GM19452 (cell line): ENCODE measurements at regions not wholly inside any gene's neighbourhood (a gene's known extent, or its start where the extent isn't known, plus 50 kb on each side); places are given as distances from the start of the nearest gene placed in this dataset.
"Not testable (repeated sequence)": the region's sequence is repeated elsewhere in the genome, so short reads cannot be mapped to it uniquely, and the experiment has no call there.

Experiments
- ATAC-seq: cut with Tn5 transposase; IDR thresholded peaks from one replicate; pipeline ENCODE4 v1.9.1; 2021; ENCODE audit not compliant: unreplicated experiment

DNA sequence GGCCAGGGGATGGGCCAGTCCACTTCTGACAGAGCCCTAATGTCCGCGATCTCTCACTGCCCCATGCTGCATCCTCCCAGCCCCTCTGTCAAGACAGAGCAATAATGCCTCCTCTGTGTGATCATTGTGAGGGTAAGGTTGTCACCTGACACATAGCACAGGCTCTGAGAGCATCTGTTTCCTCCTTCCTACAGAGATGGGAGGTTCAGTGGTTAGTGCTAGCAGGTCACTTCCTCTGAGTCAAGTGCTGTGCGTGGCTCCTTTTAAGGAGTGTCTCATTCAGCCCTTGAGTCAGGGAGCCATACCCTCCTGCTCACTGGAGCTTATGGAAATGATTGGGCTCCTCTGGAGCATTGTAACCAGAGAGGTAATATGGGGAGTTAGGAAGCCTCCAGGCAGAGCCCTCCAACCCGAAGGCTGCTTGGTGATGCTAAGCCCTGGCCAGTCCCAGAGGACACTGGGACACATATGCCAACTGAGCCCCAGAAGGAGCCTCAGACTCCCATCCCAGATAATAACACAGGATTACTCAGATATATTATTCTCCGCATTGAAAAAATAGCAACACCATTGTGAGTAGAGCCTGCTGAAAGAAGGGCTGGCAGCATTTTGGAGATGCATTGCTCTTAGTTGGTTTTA is 189.0 kb downstream of the GALNT1 start:
- ATAC-seq: peak; percentile 71

DNA sequence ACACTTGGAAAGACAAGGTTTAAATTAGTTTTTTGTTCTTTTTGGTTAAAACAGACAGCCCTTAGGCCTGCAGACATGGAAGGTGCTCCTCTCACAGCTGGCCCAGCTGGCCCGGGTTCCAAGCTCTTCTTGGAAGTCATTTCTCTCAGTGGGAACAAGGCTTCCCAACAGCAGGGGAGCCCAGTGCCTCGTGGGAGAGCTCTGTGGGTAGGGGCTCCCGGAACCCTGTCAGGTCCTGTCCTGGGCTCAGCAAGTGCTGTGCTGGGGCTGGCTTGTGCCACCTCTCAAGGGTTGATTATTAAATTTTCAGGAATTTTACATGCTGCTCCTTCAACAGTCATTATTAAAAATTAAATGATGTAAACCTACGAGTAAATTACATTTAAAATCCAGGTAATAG is 189.6 kb downstream of the GALNT1 start:
- ATAC-seq: no peak

DNA sequence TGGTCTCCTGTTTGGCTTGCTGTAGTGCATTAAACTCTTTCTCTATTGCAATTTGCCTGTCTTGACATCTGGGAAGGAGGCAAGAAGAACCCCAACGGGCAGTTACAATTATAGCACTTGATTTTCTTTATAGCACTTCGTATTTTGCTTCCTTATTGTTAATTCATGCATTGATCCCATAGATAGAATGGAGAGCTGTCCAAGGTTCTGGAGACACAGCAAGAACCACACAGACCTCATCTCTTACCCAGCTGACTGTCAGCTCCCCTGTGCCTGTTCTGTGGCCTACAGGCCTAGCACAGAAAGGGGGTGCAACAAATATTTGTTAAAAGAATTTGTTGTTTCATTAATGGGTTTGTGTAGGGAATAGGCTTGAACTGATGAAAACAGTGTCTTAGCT is 194.3 kb downstream of the GALNT1 start:
- no peak for ATAC-seq

DNA sequence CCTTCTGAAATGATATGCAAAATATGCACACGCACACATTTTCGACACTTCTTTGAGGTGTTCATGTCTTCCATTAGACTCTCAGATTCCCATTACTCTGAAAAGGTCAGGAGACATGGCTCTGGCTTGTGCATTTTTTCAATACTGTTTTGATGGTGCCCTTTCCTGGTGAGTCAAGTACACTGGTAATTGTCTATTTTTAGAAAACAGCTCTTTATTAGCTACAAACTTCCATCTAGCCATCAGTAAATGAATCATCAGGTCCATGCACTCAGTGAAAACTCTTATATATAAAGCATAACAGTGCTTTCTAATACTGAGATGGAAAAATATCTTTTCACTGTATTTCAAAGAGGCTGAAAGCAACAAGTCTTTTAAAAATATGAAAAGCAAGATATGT is 194.9 kb downstream of the GALNT1 start:
- no peak for ATAC-seq

DNA sequence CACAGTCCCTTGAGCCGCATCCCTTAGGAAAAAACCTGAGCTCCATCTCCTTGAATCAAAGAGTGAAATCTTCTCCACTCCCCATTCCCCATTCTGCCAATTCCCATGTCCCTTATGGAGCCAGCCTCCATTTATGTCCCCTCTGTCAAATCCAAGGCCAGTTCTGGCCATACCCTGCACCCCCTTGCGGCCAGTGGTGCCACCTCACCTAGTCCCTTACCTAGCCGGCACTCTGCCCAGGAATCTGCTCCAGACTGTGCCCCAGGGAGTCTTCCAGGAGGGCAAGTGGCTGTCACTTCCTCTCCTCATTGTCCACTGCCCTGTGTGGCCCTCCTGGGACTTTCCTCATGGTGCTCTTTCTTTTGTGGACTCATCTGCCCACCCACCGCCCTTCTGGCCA is 195.4 kb upstream of the RMP24 start:
- no peak for ATAC-seq

DNA sequence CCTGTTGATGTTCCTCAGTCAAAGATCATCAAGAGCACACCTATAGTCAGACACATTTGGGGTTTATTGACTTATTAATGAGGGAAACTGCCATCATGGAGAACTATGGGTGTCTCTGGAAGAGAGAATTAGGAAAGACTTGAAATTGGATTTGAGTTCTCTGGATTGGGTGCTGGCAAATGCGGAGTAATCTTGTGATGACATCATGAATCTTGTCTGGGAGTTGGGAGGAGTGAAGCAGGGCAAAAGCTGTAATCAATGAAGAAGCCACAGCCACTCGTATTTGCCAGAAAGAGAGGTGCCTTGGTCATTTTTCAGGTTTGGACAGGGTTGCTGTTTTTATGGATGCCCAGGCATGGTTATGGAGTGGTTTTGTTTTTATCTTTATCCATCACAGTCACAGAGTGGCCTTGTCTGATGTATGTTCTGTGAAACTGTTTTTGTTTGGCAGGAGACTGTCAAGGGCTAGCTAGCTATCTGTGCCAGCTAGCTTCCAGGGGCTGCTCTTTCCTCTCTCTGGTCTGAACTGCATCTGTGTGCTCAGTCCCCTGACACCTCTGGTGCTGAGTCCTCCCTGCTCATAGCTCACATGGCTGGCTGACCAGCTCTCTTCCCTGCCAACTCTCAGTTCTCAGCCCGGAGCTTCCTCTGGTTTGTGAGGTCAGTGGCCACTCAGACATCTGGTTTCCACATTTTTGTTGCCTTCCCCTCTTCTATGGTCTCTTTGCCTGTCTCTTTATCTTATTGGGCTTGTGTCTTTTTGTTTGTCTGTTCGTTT is 193.4 kb upstream of the RMP24 start:
- ATAC-seq: no peak

DNA sequence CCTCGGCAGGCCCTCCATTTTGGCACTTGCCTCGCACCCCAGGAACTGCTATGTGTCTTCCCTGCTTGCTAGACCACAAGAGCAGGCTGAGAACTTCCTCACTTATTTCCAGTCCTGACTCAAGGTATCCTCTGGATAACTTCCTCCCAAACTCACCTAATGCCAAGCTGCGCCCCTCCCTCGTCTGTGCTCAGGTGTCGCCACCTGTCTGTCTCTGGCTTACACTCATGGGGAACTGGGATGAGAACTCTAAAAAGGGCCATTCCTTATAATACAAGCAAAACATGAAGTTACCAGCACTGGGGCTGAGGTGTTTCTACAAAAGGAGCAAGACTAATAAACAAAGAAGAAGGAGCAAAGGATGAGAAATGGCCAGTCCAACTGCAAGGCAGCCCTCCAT is 191.5 kb upstream of the RMP24 start:
- ATAC-seq: no peak

DNA sequence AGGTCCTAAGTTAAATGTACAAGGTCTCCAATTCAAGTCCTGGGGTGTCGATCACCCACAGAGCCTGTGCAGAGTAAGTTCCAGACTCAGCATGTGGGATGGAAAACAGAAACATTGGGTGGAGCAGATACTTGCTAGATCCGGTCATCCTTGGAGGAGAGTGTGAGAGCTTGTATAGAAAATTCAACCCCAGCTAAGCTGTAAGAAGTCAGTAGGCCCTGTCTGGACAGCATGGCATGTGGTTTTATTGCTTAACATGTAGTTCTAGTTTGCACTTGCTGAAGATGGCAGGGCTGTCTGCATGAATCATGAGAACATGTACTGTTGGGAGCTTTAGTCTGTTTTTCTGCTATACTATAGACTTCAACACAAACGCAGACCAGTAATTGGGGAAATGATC is 189.6 kb upstream of the RMP24 start:
- no peak for ATAC-seq

DNA sequence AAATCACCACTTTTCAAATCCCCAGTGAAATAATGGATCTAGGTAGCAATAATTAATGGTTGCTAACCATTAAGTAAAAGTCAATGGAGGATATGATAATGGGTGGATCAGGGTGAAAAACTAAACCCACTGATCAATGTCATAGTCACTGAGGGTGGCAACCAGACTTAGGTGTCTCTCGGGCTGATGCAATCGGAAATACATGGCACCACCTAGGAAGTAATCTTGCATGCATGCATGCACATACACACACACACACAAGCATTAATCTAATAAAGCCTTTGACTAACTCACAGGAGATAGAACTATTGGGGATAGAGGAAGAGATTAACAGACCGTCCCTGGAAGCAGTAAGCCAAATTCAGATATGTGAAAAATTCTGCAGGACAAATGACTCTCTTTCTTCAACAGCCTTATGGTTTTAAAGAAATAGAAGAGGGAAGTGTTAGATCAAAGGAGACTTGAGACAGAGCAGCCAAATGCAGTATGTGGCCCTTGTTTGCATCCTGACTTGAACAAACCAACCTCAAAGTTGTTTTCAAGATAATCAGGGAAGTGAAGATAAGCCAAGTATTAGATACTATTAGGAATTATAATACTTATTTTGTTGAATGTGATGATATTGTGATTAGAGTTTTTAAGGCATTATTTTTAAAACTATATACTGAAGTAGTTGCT is 186.0 kb upstream of the RMP24 start:
- peak; percentile 67 for ATAC-seq

DNA sequence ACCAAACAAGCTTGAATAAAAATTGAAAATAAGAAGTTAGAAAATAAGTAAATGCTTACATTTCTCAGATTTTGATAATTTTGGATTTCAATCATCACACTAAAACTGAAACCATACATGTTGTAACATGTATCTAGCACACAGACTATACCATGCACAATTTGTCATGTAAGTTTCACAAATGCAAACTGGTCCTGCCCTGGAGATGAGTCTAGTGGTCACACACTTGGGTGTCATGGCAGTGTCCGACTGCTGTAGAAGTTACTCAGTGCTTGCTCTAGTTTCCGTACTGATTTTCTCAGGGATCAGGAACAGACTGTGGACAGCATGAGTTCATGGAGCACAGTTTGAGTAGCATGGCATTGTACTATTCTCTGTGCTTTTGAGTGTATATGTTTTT is 182.9 kb upstream of the RMP24 start:
- ATAC-seq: no peak

DNA sequence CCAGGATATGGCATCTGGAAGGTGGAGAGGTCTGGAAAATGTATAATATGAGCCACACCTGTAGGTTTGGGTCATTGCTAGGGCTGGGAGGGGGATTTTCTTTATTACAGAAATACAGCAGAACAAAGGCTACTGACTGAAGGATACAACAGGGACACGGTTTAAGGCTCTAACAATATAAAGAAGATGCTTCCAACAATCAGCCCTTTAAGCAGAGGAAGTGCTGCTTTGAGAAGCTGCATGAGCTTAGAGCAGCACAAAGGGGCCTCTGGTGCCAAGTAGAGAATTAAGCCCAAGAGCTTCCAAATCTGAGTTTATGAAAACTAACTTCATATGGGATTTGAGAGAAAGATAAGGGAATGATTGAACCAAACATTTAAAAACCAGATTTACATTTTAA is 174.5 kb upstream of the RMP24 start:
- no peak for ATAC-seq

DNA sequence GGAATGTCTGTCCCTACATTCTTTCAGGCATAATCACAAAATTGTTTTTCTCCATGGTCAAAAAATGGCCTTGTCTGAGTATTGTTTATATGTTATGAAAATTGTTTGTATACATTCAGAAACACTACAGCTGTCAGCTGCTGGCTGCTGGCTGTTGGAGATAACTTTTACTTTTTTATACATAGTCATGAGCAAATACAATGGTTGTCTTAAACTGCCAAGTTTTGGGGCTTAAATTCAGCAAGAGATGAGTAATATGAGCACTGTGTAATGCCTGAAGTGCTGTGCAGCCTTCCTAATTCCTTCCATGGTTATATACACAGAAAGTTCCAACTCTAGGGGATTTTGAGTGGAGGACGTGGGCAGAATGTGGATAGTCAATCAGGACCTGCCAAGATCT is 168.9 kb upstream of the RMP24 start:
- no peak for ATAC-seq

DNA sequence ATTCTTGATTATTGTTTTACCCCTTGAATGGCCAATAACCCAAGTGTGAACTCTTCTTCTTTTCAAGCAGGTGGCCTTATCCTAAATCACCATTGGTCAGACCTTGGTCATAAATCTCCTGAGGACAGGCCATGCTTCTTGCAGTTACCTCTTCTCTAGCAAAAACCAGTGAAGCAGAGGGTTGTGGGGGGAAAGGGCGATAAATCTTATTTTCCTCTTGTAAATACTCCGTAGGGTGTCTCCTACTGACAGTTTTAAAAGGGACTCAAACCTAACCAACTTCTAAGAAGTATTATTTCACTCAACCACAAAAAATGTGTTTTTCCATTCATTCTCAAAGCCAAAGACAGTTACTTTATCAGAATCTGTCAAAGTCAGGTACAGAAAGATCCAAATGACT is 168.1 kb upstream of the RMP24 start:
- no peak for ATAC-seq

DNA sequence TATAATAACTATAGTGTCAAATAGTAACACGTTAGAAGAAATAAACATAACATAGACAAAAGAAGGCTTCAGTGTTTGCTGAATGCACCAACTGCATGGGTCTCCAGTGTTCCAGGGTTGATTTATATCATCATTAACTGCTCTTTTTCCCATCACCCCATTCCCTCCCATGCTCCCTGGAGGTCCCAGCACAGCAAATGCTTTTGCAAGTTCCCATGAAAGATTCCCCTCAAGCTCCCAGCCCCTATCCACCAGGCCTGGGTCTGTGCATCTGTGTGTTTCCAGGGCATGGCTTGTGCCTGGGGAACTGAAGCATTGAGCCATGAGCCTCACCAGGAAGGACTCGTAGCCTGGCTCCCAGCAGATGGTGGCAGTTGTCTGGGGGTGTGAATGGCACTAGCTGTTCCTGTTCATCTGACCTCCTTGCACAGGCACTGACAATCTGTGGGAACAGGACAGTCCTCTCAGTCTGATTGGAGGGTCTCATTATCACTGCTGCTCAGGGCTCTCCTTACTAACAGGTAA is 164.6 kb upstream of the RMP24 start:
- ATAC-seq: no peak

DNA sequence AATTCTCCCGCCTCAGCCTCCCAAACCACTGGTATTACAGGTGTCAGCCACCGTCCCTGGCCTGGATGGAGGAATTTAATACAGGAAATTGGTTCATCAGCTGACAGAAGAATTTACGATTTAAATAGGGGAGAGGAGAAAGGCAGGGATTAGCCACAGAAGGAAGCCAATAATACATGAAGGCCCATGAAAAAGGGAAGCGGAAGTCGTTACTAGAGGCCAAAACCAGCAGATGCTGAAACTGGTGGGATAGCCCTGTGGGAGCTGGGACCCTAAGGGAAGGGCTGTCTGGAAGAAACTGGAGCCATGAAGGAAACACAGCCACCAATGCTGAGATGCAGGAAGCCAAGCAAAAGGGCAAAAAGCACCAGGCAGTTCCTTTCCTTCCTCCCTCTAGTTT is 163.7 kb upstream of the RMP24 start:
- ATAC-seq: no peak

DNA sequence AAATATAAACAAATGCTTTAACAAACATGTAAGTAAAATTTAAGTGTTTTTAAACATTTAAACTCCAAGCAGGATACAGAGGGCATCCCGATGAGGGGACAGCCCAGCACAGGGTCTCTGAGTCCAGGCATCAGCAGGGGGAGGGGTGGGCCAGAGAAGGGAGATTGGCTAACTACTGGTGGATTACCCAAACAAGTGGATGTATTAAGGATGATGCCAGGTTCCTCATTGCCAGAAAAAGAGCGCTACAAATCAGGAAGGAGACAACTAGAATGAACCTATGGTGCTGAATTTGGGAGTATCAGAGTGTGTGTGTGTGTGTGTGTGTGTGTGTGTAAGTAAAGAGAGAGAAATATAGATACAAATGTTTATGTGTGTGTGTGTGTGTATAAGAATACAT is 162.0 kb upstream of the RMP24 start:
- no peak for ATAC-seq

DNA sequence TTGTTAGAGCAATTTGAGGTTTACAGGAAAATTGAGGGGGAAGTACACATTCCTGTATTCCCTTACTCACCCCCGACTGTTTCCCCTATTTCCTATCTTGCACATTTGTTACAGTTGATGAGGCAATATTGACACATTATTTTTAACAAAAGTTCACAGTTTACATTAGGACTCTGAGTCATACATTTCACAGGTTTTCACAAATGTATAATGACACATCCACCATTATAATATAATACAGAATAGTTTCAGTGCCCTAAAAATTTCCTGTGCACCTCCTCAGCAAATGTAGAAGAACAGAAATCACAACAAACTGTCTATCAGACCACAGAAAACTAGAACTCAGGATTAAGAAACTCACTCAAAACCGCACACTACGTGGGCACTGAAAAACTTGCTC is 160.6 kb upstream of the RMP24 start:
- ATAC-seq: no peak

DNA sequence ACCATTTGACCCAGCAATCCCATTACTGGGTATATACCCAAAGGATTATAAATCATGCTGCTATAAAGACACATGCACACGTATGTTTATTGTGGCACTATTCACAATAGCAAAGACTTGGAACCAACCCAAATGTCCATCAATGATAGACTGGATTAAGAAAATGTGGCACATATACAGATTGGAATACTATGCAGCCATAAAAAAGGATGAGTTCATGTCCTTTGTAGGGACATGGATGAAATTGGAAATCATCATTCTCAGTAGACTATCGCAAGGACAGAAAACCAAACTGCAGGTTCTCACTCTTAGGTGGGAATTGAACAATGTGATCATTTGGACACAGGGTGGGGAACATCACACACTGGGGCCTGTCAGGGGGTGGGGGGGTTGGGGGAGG is 157.5 kb upstream of the RMP24 start:
- ATAC-seq: not testable (repeated sequence)

DNA sequence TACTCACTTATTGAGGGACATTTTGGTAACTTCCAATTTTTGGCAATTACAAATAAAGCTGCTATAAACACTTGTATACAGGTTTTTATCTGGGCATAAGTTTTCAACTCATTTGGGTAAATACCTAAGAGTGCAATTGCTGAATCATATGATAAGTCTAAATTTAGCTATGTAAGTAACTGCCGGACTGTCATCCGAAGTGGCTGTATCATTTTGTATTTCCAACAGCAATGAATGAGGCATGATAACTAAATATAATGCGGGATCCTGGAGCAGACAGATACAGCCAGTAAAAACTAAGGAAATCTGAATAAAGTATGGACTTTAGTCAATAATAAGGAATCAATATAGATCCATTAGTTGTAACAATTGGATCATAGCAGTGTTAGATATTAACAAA is 156.5 kb upstream of the RMP24 start:
- ATAC-seq: no peak

DNA sequence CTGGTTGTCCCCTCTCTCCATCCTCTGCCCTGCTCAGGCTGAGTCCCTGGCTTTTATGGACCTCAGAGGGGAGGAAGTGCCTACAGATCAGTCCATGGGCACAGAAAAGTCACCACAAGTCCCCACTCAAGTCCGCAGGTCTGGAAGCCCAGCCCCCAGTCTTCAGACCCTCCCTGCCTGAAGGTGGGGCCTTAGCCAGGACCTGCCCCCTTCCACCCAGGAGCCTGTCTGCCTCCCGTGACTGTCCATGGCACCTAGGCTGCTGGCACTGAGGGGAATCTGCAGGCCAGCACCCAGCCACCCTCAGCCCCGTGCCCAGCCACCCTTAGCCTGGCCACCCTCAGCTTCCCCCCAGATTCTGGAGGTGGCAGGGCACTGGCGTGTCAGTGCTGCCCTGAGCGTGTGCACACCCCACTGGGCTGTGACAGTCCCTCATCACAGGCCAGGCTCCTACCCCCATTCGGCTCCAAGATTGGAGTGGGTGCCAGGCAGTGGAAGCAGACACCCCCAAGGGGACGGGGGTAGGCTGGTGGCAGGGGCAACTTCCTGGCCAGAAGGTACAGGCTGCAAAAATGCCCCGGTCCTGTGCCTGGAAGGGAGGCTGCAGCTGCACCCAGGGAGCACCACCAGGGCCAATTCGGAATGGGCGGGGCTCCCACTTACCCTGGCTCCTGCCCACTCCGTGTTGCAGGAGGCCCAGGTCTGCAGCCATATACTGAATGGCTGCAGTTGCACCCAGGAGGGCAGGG is 154.7 kb upstream of the RMP24 start:
- ATAC-seq: no peak

DNA sequence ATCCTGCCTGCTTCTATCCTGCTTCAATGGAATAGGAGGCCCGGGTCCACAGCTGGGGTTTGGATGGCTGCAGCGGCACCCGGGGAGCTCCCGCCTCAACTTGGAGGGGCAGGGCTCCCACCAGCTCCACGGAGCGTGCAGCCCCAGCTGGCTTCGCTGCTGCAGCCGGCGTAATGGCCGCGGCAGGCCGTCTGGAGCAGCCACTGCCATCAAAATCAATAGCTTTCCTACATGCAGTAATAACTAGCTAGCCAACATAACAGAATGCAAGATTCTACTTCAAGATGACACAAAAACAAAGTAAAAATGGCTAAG is 154.2 kb upstream of the RMP24 start:
- ATAC-seq: no peak

DNA sequence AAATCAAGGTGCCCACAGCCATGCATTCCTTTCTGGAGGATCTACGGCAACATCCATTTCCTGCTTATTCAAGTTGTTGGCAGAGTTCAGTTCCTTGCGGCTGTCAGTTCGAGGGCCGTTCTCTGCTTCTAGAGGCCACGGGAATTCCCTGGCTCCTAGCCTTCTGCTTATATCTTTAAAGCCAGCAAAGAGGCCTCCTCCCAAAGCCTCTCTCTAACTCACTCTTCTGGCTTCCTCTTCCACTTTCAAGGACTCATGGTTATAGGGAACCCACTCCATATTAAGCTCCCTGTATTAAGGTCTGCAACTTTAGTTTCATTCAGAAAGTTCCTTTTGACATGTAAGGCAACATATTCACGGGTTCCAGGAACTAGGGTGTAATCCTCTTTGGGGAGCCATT is 150.1 kb upstream of the RMP24 start:
- no peak for ATAC-seq
